Pons (tissue), 1 donor: ENCODE measurements at regions not wholly inside any gene's neighbourhood (a gene's known extent, or its start where the extent isn't known, plus 50 kb on each side); places are given as distances from the start of the nearest gene placed in this dataset.
A peak's percentile ranks its signal among the peaks of the same experiment; 100 is the strongest.
"Not testable (repeated sequence)": the region's sequence is repeated elsewhere in the genome, so short reads cannot be mapped to it uniquely, and the experiment has no call there.

Experiments
- DNase-seq: peaks from one replicate; pipeline ENCODE4 v3.0.0-alpha.2; 2016; ENCODE audit warnings: low spot score

DNA sequence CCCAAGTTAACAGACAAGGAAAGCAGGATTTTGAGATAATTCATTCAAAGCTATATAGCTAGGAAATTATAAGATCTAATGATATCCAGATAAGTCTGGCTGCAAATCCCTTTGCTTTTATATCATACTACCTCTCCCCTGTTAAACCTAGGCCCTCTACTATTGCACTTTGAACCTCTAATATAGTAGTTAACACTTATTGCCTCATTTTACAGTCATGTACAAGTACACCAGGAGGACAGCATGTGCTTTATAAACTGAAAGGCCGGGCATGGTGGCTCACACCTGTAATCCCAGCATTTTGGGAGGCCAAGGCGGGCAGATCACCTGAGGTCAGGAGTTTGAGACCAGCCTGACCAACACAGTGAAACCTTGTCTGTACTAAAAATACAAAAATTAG is 234.4 kb upstream of the EDNRA start:
- DNase-seq = not testable (repeated sequence)

GRCh38 chr4:147247579-147247978 is 233.3 kb upstream of the EDNRA start:
- DNase-seq = no peak

- DNase-seq = no peak
These were observed 230.8 kb upstream of the EDNRA start for GRCh38 chr4:147250062-147250461.

DNA sequence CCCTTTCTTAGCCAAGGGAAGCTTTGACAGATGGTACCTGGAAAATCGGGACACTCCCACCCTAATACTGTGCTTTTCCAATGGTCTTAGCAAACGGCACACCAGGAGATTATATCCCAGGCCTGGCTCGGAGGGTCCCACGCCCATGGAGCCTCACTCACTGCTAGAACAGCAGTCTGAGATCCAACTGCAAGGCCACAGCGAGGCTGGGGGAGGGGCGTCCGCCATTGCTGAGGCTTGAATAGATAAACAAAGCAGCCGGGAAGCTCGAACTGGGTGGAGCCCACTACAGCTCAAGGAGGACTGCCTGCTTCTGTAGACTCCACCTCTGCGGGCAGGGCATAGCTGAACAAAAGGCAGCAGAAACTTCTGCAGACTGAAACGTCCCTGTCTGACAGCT is 225.6 kb upstream of the EDNRA start:
- DNase-seq = not testable (repeated sequence)

DNA sequence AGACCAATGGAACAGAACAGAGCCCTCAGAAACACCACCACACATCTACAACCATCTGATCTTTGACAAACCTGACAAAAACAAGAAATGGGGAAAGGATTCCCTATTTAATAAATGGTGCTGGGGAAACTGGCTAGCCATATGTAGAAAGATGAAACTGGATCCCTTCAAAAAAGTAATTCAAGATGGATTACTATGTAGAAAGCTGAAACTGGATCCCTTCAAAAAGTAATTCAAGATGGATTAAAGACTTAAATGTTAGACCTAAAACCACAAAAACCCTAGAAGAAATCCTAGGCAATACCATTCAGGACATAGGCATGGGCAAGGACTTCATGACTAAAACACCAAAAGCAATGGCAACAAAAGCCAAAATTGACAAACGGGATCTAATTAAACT is 221.6 kb upstream of the EDNRA start:
- DNase-seq = not testable (repeated sequence)

DNA sequence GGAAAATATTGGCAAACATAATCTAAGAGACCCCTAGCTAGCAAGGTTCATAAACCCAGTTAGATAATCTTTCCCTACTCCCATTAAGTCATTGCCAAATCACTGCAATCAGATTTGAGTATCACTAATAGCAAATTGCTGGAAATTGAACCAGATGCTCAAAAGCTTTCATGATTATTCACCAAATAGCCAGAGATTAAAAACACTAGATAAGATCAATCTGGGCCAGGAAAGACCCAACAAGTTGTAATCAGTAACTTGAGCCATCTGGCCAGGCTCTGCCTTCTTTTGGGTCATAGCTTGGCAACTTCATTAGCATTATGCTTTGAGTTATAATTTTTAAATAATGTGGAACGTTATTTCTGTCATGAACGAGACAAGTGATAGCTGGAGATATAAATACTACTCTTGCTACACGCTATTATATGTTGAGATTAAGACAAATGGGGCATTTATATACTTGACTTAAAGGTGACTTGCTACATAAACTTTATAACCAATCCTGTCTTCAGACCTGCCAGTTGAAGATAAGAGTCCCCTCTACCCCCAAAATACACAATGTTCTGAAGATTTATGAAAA is 196.6 kb upstream of the EDNRA start:
- DNase-seq = no peak

GRCh38 chr4:147284935-147285334 is 196.0 kb upstream of the EDNRA start:
- no peak for DNase-seq

- DNase-seq = peak; percentile 86
These were observed 195.1 kb upstream of the EDNRA start for GRCh38 chr4:147285751-147286150.

- DNase-seq = no peak
These were observed 193.9 kb upstream of the EDNRA start for GRCh38 chr4:147286846-147287587.

DNA sequence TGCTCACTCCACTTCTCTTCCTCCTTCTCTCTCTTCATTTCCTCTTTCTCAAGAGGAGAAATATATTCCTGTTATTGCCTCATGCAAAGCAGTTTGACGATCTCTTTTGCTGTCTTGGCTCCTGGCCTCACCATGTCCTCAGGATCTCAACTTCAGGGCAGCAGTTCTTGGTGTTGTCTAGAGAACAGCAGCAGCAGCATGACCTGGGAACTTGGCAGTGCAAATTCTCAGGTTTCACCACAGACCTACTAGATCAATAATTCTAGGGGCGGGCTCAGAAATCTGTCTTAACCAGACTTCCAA is 193.4 kb upstream of the EDNRA start:
- no peak for DNase-seq

GRCh38 chr4:147288512-147288911 is 192.4 kb upstream of the EDNRA start:
- DNase-seq = no peak

DNA sequence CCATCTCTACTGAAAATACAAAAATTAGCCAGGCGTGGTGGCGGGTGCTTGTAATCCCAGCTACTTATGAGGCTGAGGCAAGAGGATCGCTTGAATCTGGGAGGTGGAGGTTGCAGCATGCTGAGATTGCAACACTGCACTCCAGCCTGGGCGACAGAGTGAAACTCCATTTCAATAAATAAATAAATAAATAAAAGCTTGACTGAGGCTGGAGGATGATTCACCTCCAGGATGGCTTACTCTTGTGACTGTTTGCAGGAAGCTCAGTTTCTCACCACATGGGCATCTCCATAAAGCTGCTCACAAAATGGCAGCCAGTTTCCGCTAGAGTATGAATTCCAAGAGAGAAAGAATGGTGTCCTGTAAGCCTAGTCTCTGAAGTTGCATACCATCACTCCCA is 191.7 kb upstream of the EDNRA start:
- no peak for DNase-seq

- DNase-seq = not testable (repeated sequence)
These were observed 188.1 kb upstream of the EDNRA start for GRCh38 chr4:147292604-147293313.

GRCh38 chr4:147293314-147293677 is 187.6 kb upstream of the EDNRA start:
- not testable (repeated sequence) for DNase-seq

GRCh38 chr4:147299205-147299604 is 181.7 kb upstream of the EDNRA start:
- no peak for DNase-seq

DNA sequence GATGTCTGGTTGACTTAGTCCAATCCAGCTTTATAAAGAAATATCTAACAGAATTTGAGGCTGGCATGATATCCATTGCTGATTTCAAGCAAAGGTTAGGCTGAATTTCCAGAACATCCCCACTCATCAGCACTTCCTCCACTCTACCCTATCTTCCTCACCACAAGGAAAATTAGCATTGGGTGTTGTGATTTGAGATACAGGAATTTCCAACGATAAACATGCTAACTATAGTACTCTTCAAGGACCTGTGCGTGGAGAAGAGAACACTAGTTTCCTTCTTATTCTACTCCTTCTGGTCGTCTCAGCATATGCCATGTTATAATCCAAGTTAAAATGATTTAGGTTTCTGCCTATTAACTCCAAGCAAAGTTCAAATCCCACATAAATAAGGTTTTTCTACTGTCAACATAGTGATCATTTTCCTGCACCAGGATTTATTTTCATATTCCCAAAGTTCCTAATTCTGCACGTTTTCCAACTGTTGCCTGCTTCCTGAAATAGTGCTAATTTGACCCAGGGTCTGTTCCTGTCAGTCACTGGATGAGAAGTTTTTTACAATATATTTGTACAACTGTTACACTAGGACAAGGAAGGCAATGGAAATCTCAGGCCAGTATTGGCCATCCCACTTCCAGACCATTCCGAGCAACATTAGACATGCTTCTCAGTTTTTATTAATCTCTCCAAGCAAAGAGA is 177.6 kb upstream of the EDNRA start:
- DNase-seq = no peak

GRCh38 chr4:147303873-147304229 is 177.0 kb upstream of the EDNRA start:
- DNase-seq = no peak

GRCh38 chr4:147307896-147308674 is 172.8 kb upstream of the EDNRA start:
- DNase-seq = no peak

DNA sequence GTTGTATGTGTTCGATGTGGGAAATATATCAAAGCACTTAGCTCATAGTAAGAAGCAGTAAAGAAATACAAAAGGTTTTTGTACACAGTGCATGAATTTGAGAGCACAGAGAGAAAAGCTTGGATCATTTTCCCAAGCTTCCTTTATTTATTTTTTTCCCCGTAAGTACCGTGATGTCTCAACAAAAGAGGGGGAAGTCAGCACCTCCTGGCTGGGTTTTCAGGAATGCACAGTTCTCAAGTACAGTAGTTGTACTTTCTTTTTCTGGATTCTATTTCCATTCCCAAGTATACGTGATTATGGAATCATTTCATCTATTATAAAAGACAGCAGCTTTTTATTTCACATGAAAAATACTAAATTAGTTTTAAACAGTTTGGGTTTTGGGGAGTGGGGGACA is 171.5 kb upstream of the EDNRA start:
- DNase-seq = no peak

DNA sequence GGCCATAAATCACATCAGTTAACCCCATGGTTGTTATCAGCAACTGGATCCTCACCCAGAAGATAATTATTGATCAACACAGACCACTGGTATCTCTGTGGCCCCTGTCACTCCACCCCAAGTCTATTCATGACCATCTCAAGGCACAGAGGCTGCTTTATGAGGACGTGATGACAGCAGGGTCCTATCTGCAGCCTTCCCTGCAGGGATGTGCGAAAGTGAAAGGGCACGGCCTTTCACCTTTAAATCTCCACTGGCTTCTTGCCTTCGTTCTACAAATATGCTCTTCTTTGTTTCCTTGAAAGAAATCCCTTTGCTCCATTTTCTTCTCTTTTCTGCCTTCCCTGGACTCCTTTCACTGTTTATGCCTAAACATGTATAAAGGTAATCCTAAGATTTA is 170.6 kb upstream of the EDNRA start:
- DNase-seq = no peak

- DNase-seq = no peak
These were observed 168.9 kb upstream of the EDNRA start for GRCh38 chr4:147311956-147312355.

DNA sequence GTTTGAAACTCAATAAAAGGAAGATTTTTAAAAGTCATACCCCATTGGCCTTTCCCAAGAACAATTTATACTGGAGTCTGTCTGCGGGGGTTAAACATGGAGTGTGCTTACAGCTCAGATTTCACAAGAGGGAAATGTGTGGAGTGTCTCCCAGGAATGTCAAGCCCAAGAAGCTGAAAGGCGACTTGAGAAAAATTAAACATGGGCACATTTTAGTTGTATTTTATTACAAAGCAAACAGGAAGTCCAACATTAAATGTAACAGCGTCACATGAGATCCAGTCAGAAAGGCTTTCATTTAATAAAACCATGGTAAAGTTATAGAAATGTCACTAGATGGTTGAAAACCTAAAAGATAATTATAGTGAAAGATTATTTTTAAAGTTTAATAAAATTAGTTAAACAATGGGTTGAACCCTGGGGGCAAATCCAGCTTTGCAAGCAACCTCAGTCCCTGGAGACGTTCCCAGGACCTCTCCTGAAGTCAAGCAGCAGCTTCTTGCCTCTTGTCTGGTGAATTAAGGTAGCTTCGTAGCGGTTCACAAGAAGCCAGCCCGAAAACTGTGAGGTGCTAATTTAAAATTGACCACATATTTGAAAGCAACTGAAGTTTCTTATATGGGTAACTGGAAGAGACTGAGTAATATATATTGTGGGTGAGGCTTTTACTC is 168.4 kb upstream of the EDNRA start:
- DNase-seq = no peak
